ENCODE measurements at regions not wholly inside any gene's neighbourhood (a gene's known extent, or its start where the extent isn't known, plus 50 kb on each side); places are given as distances from the start of the nearest gene placed in this dataset.

GRCh38 chr11:26229981-26230380 is 101.9 kb upstream of the ANO3 start:
- TF ChIP-seq CTCF (IDR thresholded peaks at IDR 0.05) (no peak), POLR2A (IDR thresholded peaks at IDR 0.05) (no peak)
